HG03103 (cell line): ENCODE measurements at regions not wholly inside any gene's neighbourhood (a gene's known extent, or its start where the extent isn't known, plus 50 kb on each side); places are given as distances from the start of the nearest gene placed in this dataset.
A peak's percentile ranks its signal among the peaks of the same experiment; 100 is the strongest.
"Not testable (repeated sequence)": the region's sequence is repeated elsewhere in the genome, so short reads cannot be mapped to it uniquely, and the experiment has no call there.

Experiments used
- ATAC-seq: cut with Tn5 transposase; IDR thresholded peaks from one replicate; pipeline ENCODE4 v1.9.1; 2021; ENCODE audit warnings: low read depth; ENCODE audit not compliant: unreplicated experiment

DNA sequence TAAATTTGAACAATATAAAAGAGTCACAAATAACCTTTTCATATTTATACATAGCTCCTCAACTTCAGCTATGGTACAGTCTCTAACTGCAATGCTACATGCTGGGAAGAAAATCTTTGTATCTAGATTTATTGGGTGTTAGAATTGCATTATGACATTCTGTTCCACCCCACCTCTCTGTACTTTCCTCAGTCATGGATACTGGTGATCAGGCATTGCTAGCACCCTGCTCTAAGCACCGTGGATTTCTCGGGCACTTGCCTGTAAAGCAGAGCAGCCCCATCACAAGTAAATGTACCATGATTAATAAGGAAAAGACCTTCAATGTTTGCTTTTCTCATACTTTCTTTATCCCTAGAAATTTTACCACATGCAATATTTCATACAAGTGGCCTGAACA, 1028.9 kb upstream of the INTU start:
- no peak for ATAC-seq

DNA sequence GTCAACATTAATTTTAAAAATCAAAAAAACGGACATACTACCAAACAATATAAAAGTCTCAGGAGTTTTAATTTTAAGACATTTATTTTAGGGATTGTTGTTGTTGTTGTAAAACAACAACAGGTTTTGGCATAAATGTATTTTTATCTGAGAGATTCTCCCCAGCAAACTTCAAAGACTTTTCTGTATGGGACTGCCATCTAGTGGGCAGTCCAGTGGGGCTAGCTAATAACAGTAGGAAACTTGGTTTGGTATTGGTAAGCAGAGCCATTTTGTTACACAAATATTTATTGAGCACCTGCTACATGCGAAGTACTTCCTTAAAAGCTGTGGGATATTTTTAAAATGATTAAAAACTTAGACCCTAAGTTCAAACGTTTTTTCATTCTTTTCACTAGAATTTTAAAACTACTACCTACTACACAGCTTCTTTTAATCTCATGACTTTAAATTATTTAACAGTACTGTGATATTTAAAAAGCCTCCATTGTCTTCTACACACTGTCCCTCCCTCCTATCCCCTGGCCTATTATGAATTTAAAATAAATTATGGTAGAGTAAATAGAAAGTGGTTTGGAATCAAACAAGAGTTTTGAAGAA, 1028.4 kb upstream of the INTU start:
- peak; percentile 65 for ATAC-seq

DNA sequence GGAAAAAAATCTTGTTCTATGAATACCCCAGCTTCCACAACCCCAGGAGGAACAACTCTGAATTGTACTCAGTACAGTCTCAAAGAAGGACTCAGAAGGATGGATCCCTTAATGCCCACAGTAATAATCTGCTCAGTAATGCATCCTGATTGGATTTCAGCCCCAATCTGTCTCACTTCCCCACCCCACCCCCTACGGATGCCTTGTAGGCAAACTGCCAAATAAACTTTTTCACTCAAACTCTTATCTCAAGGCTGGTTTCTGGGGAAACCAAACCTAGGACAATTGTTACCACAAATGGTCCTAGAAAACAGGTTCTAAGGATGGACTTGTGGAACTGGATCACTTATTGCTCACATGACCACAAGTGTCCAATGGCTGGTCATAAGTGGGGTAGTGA, 1021.8 kb upstream of the INTU start:
- no peak for ATAC-seq

GRCh38 chr4:126611900-126612299, 1020.9 kb upstream of the INTU start:
- ATAC-seq: no peak

DNA sequence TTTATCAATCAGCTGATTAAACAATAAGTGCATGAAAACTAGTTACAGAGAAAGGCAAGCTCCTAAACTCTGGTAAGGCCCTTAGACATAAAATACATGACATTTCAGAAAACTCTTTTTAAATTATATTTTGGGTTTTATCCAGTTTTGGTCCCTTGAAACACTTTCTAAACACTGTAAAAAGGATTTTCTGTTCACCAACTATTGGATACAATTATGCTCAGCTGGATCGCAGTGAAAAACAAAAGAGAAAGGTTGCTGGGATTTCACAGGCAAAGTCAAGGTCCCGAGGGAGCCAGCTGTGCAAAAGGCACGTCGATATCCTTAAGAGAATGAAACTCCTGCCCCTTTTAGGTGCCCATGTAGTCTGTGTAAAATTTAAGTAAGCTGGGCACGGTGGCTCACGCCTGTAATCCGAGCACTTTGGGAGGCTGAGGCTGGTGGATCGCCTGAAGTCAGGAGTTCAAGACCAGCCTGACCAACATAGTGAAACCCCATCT, 1018.4 kb upstream of the INTU start:
- no peak for ATAC-seq

- ATAC-seq: no peak
These were observed 1016.0 kb upstream of the INTU start for GRCh38 chr4:126616795-126617194.

- ATAC-seq: no peak
These were observed 1005.5 kb upstream of the INTU start for GRCh38 chr4:126627255-126627654.

- no peak for ATAC-seq
These were observed 1003.8 kb upstream of the INTU start for GRCh38 chr4:126628933-126629332.

GRCh38 chr4:126630230-126630629, 1002.5 kb upstream of the INTU start:
- no peak for ATAC-seq

GRCh38 chr4:126633306-126633705, 999.5 kb upstream of the INTU start:
- no peak for ATAC-seq

- ATAC-seq: no peak
These were observed 995.1 kb upstream of the INTU start for GRCh38 chr4:126637706-126638105.

DNA sequence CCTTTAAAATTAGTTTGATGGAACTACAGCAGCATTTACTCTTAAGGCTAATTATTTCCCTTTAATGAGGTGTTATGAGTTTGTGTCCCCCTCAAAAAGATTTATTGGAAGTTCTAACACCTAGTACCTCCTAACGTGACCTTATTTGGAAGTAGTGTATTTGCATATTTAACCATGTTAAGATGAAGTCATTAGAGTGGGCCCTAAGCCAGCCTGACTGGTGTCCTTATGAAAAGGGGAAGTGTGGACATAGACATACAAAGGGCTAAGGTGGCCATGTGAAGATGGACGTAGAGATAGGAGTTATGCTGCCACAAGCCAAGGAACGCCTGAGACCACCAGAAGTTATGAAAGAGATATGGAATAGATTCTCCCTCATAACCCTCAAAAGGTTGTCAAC, 985.4 kb upstream of the INTU start:
- ATAC-seq: no peak

DNA sequence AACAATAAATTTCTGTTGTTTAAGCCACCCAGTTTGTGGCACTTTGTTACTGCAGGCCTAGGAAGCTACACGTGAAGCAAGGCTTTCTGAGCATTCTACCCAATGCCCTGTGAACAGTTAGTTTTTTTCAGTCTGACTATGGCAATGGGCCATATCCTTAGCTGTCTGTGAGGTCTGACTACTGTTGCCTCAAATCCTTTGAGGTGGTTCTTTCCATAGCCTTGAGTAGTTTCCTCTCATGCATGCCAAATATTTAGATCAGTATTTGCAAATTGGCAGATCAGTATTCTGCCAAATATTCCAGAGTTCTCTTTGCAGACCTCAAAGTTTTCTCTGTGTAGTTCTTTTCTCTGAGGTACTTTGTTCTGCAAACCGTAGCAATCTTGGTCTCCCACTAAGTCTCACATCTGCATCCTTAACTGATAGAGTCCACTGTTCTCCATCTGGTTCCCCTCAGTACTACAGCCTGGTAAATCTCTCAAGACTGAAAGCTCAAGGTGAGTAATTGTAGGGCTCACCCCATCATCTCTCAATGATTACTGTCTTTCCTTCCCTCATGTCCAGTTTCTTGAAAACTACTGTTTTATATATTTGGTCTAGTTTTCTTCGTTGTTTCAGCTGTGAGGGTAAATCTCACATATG, 984.9 kb upstream of the INTU start:
- ATAC-seq: no peak

DNA sequence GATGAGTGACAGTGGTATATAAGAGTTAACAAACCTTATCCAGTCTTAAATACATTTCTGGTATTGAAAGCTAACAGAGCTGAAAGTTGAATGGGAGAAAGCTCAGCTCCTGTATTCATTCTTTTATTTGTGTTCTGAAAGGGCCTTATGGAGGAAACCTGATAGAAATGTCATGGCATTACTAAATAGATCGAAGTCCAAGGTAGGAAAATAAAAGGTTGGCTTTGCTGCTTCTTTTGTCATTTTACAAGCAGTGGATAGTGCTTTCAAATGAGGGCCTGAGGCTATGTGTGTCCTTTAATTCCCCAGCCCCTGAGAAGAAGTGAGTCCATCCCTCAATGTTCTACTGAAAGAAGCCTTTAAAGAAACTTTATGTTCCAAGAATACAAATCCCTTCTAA, 974.3 kb upstream of the INTU start:
- ATAC-seq: no peak

DNA sequence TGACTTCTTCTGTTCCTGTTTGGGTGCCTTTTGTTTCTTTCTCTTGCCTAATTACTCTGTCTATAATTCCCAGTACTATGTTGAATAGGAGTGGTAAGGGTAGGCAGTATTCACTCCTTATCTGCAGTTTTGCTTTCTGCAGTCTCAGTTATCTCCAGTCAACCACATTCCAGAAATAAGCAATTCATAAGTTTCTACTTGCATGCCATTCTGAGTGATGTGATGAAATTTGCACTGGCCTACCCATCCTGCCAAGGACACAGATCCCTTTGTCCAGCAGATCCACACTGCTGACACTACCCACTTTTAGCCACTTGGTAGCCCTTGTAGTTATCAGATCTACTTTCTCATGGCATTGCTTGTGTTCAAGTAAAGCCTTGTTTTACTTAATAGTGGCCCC, 971.6 kb upstream of the INTU start:
- no peak for ATAC-seq

DNA sequence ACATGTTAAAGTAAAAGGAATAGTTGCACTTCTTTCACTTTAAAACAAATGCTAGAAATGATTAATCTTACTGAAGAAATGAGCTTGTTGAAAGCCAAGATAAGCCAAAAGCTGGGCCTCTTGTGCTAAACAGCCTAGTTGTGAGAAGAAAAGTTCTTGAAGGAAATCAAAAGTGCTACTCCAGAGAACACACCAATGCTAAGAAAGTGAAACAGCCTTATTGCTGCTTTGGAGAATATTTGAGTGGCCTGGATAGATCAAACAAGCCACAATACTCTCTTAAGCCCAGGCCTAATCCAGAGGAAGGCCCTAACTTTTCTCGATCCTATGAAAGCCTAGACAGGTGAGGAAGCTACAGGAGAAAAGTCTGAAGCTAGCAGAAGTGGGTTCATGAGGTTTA, 967.9 kb upstream of the INTU start:
- ATAC-seq: no peak

DNA sequence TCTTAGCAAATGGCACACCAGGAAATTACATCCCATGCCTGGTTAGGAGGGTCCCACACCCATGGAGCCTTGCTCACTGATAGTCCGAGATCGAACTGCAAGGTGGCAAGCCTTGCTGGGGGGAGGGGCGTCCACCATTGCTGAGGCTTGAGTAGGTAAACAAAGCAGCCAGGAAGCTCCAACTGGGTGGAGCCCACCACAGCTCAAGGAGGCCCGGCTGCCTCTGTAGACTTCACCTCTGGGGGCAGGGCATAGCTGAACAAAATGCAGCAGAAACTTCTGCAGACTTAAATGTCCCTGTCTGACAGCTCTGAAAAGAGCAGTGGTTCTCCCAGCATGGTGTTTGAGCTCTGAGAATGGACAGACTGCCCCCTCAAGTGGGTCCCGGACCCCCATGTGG, 962.7 kb upstream of the INTU start:
- not testable (repeated sequence) for ATAC-seq

DNA sequence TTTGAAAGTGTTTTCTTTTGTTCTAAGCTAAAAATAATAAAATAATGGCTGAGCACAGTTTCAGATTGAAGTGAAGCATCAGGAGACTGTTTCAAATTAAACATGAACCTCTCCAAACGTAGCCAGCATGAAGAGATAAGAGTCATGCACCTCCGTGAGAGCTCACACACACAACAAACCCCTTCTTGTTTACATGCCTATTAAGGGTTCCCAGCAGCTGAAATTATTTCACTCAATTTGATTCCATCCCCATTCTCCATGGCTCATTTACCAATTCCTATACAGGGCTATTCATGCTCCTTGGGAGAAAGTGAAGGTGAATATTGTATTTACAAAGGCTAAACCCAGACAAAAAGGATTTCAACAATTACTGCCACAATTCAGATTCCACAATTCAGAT, 954.1 kb upstream of the INTU start:
- ATAC-seq: no peak

GRCh38 chr4:126679303-126679702, 953.5 kb upstream of the INTU start:
- ATAC-seq: no peak

- ATAC-seq: no peak
These were observed 950.5 kb upstream of the INTU start for GRCh38 chr4:126682250-126682649.

GRCh38 chr4:126686491-126686890, 946.3 kb upstream of the INTU start:
- no peak for ATAC-seq

- no peak for ATAC-seq
These were observed 945.0 kb upstream of the INTU start for GRCh38 chr4:126687655-126688358.
